GM12878 (cell line): ENCODE measurements at regions not wholly inside any gene's neighbourhood (a gene's known extent, or its start where the extent isn't known, plus 50 kb on each side); places are given as distances from the start of the nearest gene placed in this dataset.

Experiments
- MXI1 ChIP-seq: fragments of 150-350 bp; IDR thresholded peaks from 2 replicates; pipeline ENCODE4 v1.6.1; 2011; ENCODE audit warnings: low read depth, mild to moderate bottlenecking, inconsistent platforms, low read length, improper control_type of control experiment
- SP1 ChIP-seq: IDR thresholded peaks from one replicate; pipeline ENCODE4 v1.6.1; 2011; ENCODE audit warnings: low read depth, low read length
- ZNF274 ChIP-seq: IDR thresholded peaks from one replicate; pipeline ENCODE4 v1.8.0; 2011; ENCODE audit not compliant: insufficient read length, insufficient read depth

DNA sequence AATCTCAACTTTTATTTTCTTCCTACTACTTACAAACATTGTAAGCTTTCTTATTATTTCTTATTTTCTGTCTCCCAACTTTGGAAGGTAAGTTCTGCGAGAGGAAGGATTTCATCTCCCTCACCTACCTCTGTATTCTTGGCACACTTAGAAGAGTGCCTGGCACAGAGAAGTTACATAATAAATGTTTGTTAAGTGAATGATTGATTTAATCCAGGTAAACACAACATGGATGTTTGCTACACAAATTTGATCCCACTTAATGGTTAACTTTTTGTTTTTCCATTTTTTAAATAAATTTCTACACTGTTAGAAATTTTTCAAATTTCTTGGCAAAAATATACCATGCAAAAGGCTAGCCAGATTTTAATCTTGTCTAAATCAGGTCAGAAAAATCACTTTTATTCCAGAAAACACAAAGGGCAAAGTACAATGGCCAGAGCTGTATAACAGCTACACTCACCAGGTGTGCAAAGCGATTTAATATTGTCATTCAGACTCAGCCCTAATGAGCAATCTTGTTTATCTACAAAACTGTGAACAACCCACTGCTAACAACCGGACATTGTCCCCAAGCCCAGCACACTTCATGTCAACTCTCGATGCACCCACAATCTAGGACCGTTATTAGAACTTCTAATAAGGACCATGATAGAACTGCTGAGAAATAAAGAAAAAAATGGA is 222.1 kb upstream of the EEA1 start:
- TF ChIP-seq SP1 (no peak), MXI1 (no peak), ZNF274 (no peak)
